ENCODE measurements at regions not wholly inside any gene's neighbourhood (a gene's known extent, or its start where the extent isn't known, plus 50 kb on each side); places are given as distances from the start of the nearest gene placed in this dataset.
"Not testable (repeated sequence)": the region's sequence is repeated elsewhere in the genome, so short reads cannot be mapped to it uniquely, and the experiment has no call there.

- H3K27me3 Mint-ChIP-seq (ENCODE audit: low read depth), result no peaks in the 10 kb centered on the region
- no peak for DNase-seq (ENCODE audit: low spot score)
- H3K36me3 Mint-ChIP-seq (ENCODE audit: low read depth), result no peaks in the 10 kb centered on the region
- no peaks in the 10 kb centered on the region for H3K9me3 Mint-ChIP-seq (ENCODE audit: low read depth)
- H3K4me1 Mint-ChIP-seq (ENCODE audit: low read depth), result no peaks in the 10 kb centered on the region
- H3K27ac Mint-ChIP-seq (ENCODE audit: unreplicated experiment), result no peak overlapping the region
- no peak overlapping the region for H3K4me3 Mint-ChIP-seq (ENCODE audit: unreplicated experiment)
- no peak for TF ChIP-seq CTCF (IDR thresholded peaks at IDR 0.05)
Measured at GRCh38 chr5:112534067-112534583, 115.0 kb upstream of the EPB41L4A start.

GRCh38 chr5:112534611-112535255 is 115.7 kb upstream of the EPB41L4A start:
- no peak for TF ChIP-seq CTCF (IDR thresholded peaks at IDR 0.05)
- Mint-ChIP-seq H3K36me3 (ENCODE audit: low read depth) (no peaks in the 10 kb centered on the region), H3K4me3 (ENCODE audit: unreplicated experiment) (no peak overlapping the region), H3K4me1 (ENCODE audit: low read depth) (no peaks in the 10 kb centered on the region), H3K27ac (ENCODE audit: unreplicated experiment) (no peak overlapping the region), H3K9me3 (ENCODE audit: low read depth) (no peaks in the 10 kb centered on the region), H3K27me3 (ENCODE audit: low read depth) (peaks cover 3% of the 10 kb centered on the region)
- DNase-seq (ENCODE audit: low spot score), result no peak

GRCh38 chr5:112535356-112535755 is 116.3 kb upstream of the EPB41L4A start:
- TF ChIP-seq CTCF (IDR thresholded peaks at IDR 0.05), result no peak
- Mint-ChIP-seq H3K4me1 (ENCODE audit: low read depth) (no peaks in the 10 kb centered on the region), H3K4me3 (ENCODE audit: unreplicated experiment) (no peak overlapping the region), H3K36me3 (ENCODE audit: low read depth) (no peaks in the 10 kb centered on the region), H3K9me3 (ENCODE audit: low read depth) (no peaks in the 10 kb centered on the region), H3K27ac (ENCODE audit: unreplicated experiment) (no peak overlapping the region), H3K27me3 (ENCODE audit: low read depth) (peaks cover 3% of the 10 kb centered on the region)
- DNase-seq (ENCODE audit: low spot score), result no peak

GRCh38 chr5:112544558-112544957 is 125.5 kb upstream of the EPB41L4A start:
- H3K27me3 Mint-ChIP-seq (ENCODE audit: low read depth), result peaks cover 14% of the 10 kb centered on the region

GRCh38 chr5:112546946-112547592 is 128.0 kb upstream of the EPB41L4A start:
- DNase-seq (ENCODE audit: low spot score), result no peak
- TF ChIP-seq CTCF (IDR thresholded peaks at IDR 0.05), result no peak
- H3K36me3 Mint-ChIP-seq (ENCODE audit: low read depth), result no peaks in the 10 kb centered on the region
- no peak overlapping the region for H3K27ac Mint-ChIP-seq (ENCODE audit: unreplicated experiment)
- H3K9me3 Mint-ChIP-seq (ENCODE audit: low read depth), result peaks cover 2% of the 10 kb centered on the region
- H3K4me1 Mint-ChIP-seq (ENCODE audit: low read depth), result peaks cover 11% of the 10 kb centered on the region
- H3K4me3 Mint-ChIP-seq (ENCODE audit: unreplicated experiment), result no peak overlapping the region
- H3K27me3 Mint-ChIP-seq (ENCODE audit: low read depth), result peaks cover 12% of the 10 kb centered on the region

More at GRCh38 chr5:112544558-112544957, 125.5 kb upstream of the EPB41L4A start:
- H3K36me3 Mint-ChIP-seq (ENCODE audit: low read depth); H3K27ac Mint-ChIP-seq (ENCODE audit: unreplicated experiment); DNase-seq (ENCODE audit: low spot score); H3K9me3 Mint-ChIP-seq (ENCODE audit: low read depth); H3K4me3 Mint-ChIP-seq (ENCODE audit: unreplicated experiment): not testable (repeated sequence)
- H3K4me1 Mint-ChIP-seq (ENCODE audit: low read depth), result peaks cover 11% of the 10 kb centered on the region
